ENCODE measurements at regions not wholly inside any gene's neighbourhood (a gene's known extent, or its start where the extent isn't known, plus 50 kb on each side); places are given as distances from the start of the nearest gene placed in this dataset.

DNA sequence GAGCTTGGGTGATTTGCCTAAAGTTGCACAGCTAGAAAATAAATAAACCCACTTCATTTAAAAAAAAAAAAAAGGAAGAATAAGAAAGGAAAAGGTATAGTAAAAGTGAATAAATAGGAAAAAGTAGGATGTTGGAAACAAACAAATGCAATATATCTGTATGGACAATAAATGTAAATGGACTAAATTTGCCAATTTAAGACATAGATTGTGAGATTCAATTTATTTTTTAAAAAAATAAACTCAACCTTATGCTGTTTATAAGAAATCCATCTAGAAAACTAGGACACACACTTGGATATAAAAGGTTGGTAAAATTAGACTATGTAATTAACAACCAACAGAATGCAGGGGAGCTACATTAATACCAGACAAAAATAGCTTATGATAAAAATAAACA lies 300.0 kb downstream of the AJAP1 start:
- Histone ChIP-seq H3K9me3 (peaks cover 0 to 38% (median 18%) of the 10 kb centered on the region in 12 donors), H3K27ac (no peak overlapping the region), H3K36me3 (no peaks in the 10 kb centered on the region), H3K4me3 (no peak overlapping the region), H3K27me3 (peaks cover 0 to 8% (median 0%) of the 10 kb centered on the region in 9 donors), H3K4me1 (no peaks in the 10 kb centered on the region)
- intact Hi-C loops (cut with DNase I): no loop called here
- no peak for TF ChIP-seq POLR2A (IDR thresholded peaks at IDR 0.05)
- TF ChIP-seq, protein P1, sequence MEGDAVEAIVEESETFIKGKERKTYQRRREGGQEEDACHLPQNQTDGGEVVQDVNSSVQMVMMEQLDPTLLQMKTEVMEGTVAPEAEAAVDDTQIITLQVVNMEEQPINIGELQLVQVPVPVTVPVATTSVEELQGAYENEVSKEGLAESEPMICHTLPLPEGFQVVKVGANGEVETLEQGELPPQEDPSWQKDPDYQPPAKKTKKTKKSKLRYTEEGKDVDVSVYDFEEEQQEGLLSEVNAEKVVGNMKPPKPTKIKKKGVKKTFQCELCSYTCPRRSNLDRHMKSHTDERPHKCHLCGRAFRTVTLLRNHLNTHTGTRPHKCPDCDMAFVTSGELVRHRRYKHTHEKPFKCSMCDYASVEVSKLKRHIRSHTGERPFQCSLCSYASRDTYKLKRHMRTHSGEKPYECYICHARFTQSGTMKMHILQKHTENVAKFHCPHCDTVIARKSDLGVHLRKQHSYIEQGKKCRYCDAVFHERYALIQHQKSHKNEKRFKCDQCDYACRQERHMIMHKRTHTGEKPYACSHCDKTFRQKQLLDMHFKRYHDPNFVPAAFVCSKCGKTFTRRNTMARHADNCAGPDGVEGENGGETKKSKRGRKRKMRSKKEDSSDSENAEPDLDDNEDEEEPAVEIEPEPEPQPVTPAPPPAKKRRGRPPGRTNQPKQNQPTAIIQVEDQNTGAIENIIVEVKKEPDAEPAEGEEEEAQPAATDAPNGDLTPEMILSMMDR (IDR thresholded peaks at IDR 0.05): no peak
- no peak for DNase-seq
- ATAC-seq: no peak

DNA sequence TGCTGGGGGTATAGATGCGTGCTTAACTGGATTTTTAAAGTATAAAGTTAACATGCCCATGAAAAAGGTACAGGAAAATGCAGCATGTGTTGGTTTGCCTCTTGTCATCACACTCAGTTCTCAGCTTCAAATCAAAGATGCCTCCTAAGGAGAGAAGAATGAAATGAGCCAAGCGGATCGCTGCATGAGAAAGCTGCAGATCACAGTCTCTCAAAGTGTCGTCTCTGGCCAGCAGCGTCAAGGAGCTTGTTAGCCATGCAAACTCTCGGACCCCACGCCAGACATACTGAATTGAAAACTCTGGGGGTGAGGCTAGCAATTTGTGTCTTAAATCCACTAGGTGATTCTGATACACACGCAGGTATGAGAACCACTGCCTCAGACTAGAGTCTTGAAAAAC lies 297.2 kb downstream of the AJAP1 start:
- intact Hi-C loops (cut with DNase I): no loop called here
- Histone ChIP-seq H3K36me3 (no peaks in the 10 kb centered on the region), H3K9me3 (peaks cover 0 to 38% (median 18%) of the 10 kb centered on the region in 12 donors), H3K27me3 (peaks cover 0 to 11% (median 0%) of the 10 kb centered on the region in 9 donors), H3K27ac (no peak overlapping the region), H3K4me1 (no peaks in the 10 kb centered on the region), H3K4me3 (no peak overlapping the region)
- WGBS, 4 donors: 84 to 94% (median 86%) methylated on average over 8 of the region's 8 CpGs
- ATAC-seq (no peak), DNase-seq (no peak)
- no peak for TF ChIP-seq POLR2A (IDR thresholded peaks at IDR 0.05)

DNA sequence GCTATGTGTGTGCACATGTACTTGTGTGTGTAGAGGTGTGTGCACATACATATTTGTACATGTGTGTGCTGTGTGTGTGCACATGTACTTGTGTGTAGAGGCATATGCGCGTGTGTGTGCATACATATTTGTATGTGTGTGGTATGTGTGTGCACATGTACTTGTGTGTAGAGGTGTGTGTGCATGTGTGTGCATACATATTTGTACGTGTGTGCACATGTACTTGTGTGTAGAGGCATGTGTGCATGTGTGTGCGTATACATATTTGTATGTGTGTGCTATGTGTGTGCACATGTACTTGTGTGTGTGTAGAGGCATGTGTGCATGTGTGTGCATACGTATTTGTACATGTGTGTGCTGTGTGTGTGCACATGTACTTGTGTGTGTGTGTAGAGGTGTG lies 291.9 kb downstream of the AJAP1 start:
- DNase-seq (no peak), ATAC-seq (no peak)
- H3K36me3 ChIP-seq: no peaks in the 10 kb centered on the region
- no peaks in the 10 kb centered on the region for H3K9me3 ChIP-seq
- TF ChIP-seq, protein P1 (IDR thresholded peaks at IDR 0.05): no peak
- no peak for TF ChIP-seq POLR2A (IDR thresholded peaks at IDR 0.05)
- intact Hi-C loops (cut with DNase I): no loop called here
- no peak overlapping the region for H3K4me3 ChIP-seq
- peaks cover 0 to 14% (median 0%) of the 10 kb centered on the region in 12 donors for H3K4me1 ChIP-seq
- H3K27me3 ChIP-seq: peaks cover 0 to 11% (median 0%) of the 10 kb centered on the region in 9 donors
- H3K27ac ChIP-seq: no peak overlapping the region
- WGBS, 4 donors: 84 to 92% (median 89%) methylated on average over 5 of the region's 5 CpGs

DNA sequence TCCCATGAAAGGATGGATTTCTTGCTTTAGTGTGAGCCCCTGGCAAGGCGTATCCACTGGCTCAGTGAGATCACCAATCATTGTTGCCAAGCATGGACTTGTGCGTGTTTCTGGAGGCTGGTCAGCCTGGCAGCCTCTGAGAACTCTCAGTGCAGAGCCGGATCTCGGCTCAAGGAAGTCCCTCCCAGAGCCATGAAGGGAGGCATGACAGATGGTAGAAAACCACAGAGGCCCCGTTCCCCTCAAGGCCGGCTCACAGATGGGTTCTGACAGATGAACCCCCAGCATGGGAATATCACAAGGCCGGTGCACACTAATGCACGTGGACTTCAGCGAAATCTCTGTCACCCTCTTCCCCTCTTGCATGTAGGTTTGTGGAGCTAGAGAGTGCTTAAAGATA lies 290.5 kb downstream of the AJAP1 start:
- Histone ChIP-seq H3K27me3 (peaks cover 0 to 11% (median 0%) of the 10 kb centered on the region in 9 donors), H3K27ac (no peak overlapping the region), H3K4me1 (peaks cover 0 to 14% (median 0%) of the 10 kb centered on the region in 12 donors), H3K4me3 (no peak overlapping the region), H3K9me3 (no peaks in the 10 kb centered on the region), H3K36me3 (no peaks in the 10 kb centered on the region)
- TF ChIP-seq, protein P1 (IDR thresholded peaks at IDR 0.05): no peak
- no peak for TF ChIP-seq POLR2A (IDR thresholded peaks at IDR 0.05)
- ATAC-seq: no peak
- intact Hi-C loops (cut with DNase I): no loop called here
- WGBS, 4 donors: 79 to 88% (median 84%) methylated on average over 7 to 9 of the region's 9 CpGs
- no peak for DNase-seq

DNA sequence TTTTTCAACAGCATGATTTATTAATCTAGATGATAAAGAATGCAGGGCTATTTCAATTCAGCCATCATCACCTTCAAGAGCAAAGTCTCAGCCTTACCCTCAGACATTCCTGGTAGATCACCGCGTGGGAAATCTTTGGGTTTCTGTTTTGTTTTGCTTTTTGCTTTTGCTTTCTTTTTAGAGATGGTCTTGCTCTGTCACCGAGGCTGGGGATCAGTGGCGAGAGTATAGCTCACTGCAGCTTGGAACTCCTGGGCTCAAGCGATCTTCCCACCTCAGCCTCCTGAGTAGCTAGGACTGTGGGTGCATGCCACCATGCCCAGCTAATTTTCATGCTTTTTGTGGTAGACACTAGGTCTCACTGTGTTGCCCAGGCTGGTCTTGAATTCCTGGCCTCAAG lies 289.7 kb downstream of the AJAP1 start:
- peaks cover 0 to 14% (median 0%) of the 10 kb centered on the region in 12 donors for H3K4me1 ChIP-seq
- no peak overlapping the region for H3K27ac ChIP-seq
- H3K36me3 ChIP-seq: no peaks in the 10 kb centered on the region
- DNase-seq: no peak
- intact Hi-C loops (cut with DNase I): no loop called here
- H3K4me3 ChIP-seq: no peak overlapping the region
- no peaks in the 10 kb centered on the region for H3K9me3 ChIP-seq
- H3K27me3 ChIP-seq: peaks cover 0 to 9% (median 0%) of the 10 kb centered on the region in 9 donors
- ATAC-seq: no peak
- WGBS, 4 donors: 55 to 88% (median 69%) methylated on average over 5 of the region's 5 CpGs
- TF ChIP-seq, protein P1 (IDR thresholded peaks at IDR 0.05): no peak
- TF ChIP-seq POLR2A (IDR thresholded peaks at IDR 0.05): no peak

Data from heart left ventricle (tissue), 16 donors.